ENCODE measurements at regions not wholly inside any gene's neighbourhood (a gene's known extent, or its start where the extent isn't known, plus 50 kb on each side); places are given as distances from the start of the nearest gene placed in this dataset.

DNA sequence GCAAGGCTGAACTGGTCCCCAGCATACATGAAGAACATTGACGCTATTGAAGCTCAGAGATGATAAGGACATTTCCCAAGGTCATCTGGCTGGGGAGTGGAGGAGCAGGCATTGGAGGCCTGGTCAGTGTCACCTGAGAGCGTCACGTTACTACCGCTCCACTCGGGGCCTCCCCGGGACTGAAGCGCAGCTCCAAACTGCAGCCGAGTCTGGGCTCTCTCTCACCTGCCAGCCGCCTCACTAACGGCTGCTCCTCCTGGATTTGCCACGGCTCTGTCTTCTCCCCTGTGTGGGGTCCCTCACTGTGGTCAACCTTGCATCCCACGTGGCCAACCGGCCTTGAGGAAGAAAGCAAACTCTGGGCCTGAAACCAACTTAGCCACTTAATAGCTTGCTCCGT, 111.3 kb downstream of the ADSS2 start:
- Histone ChIP-seq H3K4me3 (no peak overlapping the region), H3K27me3 (no peaks in the 10 kb centered on the region), H3K36me3 (no peaks in the 10 kb centered on the region), H3K4me1 (peaks cover 0 to 3% (median 0%) of the 10 kb centered on the region in 4 donors), H3K27ac (no peak overlapping the region), H3K9me3 (no peaks in the 10 kb centered on the region)
- ATAC-seq (ENCODE audit: low FRiP score in 2 of 2): no peak
- WGBS, 2 donors: 88 to 92% methylated on average over 11 to 14 of the region's 14 CpGs
- no peak for TF ChIP-seq POLR2AphosphoS5 (IDR thresholded peaks at IDR 0.05)
- TF ChIP-seq POLR2A (IDR thresholded peaks at IDR 0.05): no peak
- TF ChIP-seq, protein P1, sequence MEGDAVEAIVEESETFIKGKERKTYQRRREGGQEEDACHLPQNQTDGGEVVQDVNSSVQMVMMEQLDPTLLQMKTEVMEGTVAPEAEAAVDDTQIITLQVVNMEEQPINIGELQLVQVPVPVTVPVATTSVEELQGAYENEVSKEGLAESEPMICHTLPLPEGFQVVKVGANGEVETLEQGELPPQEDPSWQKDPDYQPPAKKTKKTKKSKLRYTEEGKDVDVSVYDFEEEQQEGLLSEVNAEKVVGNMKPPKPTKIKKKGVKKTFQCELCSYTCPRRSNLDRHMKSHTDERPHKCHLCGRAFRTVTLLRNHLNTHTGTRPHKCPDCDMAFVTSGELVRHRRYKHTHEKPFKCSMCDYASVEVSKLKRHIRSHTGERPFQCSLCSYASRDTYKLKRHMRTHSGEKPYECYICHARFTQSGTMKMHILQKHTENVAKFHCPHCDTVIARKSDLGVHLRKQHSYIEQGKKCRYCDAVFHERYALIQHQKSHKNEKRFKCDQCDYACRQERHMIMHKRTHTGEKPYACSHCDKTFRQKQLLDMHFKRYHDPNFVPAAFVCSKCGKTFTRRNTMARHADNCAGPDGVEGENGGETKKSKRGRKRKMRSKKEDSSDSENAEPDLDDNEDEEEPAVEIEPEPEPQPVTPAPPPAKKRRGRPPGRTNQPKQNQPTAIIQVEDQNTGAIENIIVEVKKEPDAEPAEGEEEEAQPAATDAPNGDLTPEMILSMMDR (IDR thresholded peaks at IDR 0.05): no peak
- no peak for TF ChIP-seq EP300 (IDR thresholded peaks at IDR 0.05)
- DNase-seq: peak in 1 of 2 donors; percentile 39

- peak in 1 of 4 donors; percentile 46 for TF ChIP-seq POLR2A (IDR thresholded peaks at IDR 0.05)
- TF ChIP-seq, protein P1 (IDR thresholded peaks at IDR 0.05): no peak
- no peak overlapping the region for H3K27ac ChIP-seq
- WGBS, 2 donors: 39 to 51% methylated on average over 12 to 16 of the region's 16 CpGs
- ATAC-seq (ENCODE audit: low FRiP score in 2 of 2) (no peak), DNase-seq (peak in 1 of 2 donors; percentile 40)
- H3K9me3 ChIP-seq: no peaks in the 10 kb centered on the region
- no peak overlapping the region for H3K4me3 ChIP-seq
- H3K27me3 ChIP-seq: no peaks in the 10 kb centered on the region
- no peaks in the 10 kb centered on the region for H3K36me3 ChIP-seq
- no peaks in the 10 kb centered on the region for H3K4me1 ChIP-seq
Measured at GRCh38 chr1:244341455-244342450, 110.0 kb downstream of the ADSS2 start.

DNA sequence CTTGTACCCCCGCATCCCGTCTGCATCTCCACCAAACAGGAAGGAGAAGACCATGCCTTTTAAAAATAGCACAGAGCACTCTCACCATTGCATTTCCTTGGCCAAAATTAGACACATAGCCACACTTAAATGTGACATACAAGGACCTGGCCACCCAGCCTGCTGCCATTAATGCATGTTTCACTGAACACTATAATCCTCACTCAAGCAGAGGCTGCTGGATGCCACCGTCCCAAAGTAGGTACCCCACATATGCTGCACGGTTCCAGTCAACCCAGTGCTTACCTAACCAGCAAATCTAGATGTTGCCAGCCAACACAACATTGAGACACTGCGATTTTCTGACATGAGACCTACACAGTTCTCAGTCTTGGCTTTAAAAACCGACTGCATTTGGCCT, 107.7 kb downstream of the ADSS2 start:
- no peaks in the 10 kb centered on the region for H3K4me1 ChIP-seq
- ATAC-seq (ENCODE audit: low FRiP score in 2 of 2): no peak
- no peaks in the 10 kb centered on the region for H3K36me3 ChIP-seq
- WGBS, 2 donors: 84 to 86% methylated on average over 6 of the region's 6 CpGs
- H3K9me3 ChIP-seq: no peaks in the 10 kb centered on the region
- no peaks in the 10 kb centered on the region for H3K27me3 ChIP-seq
- H3K27ac ChIP-seq: no peak overlapping the region
- TF ChIP-seq POLR2AphosphoS5 (IDR thresholded peaks at IDR 0.05) (no peak), EP300 (IDR thresholded peaks at IDR 0.05) (no peak), POLR2A (IDR thresholded peaks at IDR 0.05) (no peak)
- TF ChIP-seq, protein P1 (IDR thresholded peaks at IDR 0.05): no peak
- no peak overlapping the region for H3K4me3 ChIP-seq
- DNase-seq: no peak

GRCh38 chr1:244346972-244347618, 104.6 kb downstream of the ADSS2 start:
- WGBS, 2 donors: 72 to 77% methylated on average over 6 of the region's 6 CpGs
- Histone ChIP-seq H3K27me3 (no peaks in the 10 kb centered on the region), H3K9me3 (no peaks in the 10 kb centered on the region), H3K4me1 (no peaks in the 10 kb centered on the region), H3K4me3 (no peak overlapping the region), H3K27ac (no peak overlapping the region), H3K36me3 (no peaks in the 10 kb centered on the region)
- TF ChIP-seq, protein P1 (IDR thresholded peaks at IDR 0.05): no peak
- TF ChIP-seq POLR2A (IDR thresholded peaks at IDR 0.05) (no peak), POLR2AphosphoS5 (IDR thresholded peaks at IDR 0.05) (no peak), EP300 (IDR thresholded peaks at IDR 0.05) (no peak)
- DNase-seq (no peak), ATAC-seq (ENCODE audit: low FRiP score in 2 of 2) (no peak)

All from upper lobe of left lung (tissue), 6 donors.